Calu3 (cell line): ENCODE measurements at regions not wholly inside any gene's neighbourhood (a gene's known extent, or its start where the extent isn't known, plus 50 kb on each side); places are given as distances from the start of the nearest gene placed in this dataset.

Source experiments
- BruUV-seq: library from RNA; stranded (reverse); fragments of 400-500 nt; replicated peaks from 2 replicates; lab custom pipeline; 2021; lab: Mats Ljungman, UMichigan
- CTCF ChIA-PET: fragments of 300-600 bp; sonication (Branson Sonifier 250); formaldehyde crosslinking; loops from one replicate; lab custom pipeline; 2022; ENCODE audit warnings: antibody characterized with exemption; lab: Charles Lee
- DNase-seq: peaks from one replicate; pipeline ENCODE4 v3.0.0; 2022
- H3K27ac Mint-ChIP-seq: one replicate; pipeline ENCODE4 v1.8.0; 2022; ENCODE audit warnings: mixed read lengths; ENCODE audit not compliant: unreplicated experiment
- H3K27me3 Mint-ChIP-seq: one replicate; pipeline ENCODE4 v1.8.0; 2022; ENCODE audit warnings: mixed read lengths; ENCODE audit not compliant: unreplicated experiment
- H3K36me3 Mint-ChIP-seq: one replicate; pipeline ENCODE4 v1.8.0; 2022; ENCODE audit warnings: mild to moderate bottlenecking, moderate library complexity, mixed read lengths; ENCODE audit not compliant: insufficient read depth, unreplicated experiment
- H3K4me1 Mint-ChIP-seq: one replicate; pipeline ENCODE4 v1.8.0; 2022; ENCODE audit warnings: mild to moderate bottlenecking, low read depth, mixed read lengths; ENCODE audit not compliant: unreplicated experiment
- H3K4me3 Mint-ChIP-seq: one replicate; pipeline ENCODE4 v1.8.0; 2022; ENCODE audit warnings: mild to moderate bottlenecking, low read depth, moderate library complexity, mixed read lengths; ENCODE audit not compliant: unreplicated experiment
- H3K9me3 Mint-ChIP-seq: one replicate; pipeline ENCODE4 v1.8.0; 2022; ENCODE audit warnings: low read depth, mixed read lengths; ENCODE audit not compliant: unreplicated experiment
- intact Hi-C: fragments of 100-400 bp; cut with micrococcal nuclease; formaldehyde crosslinking; loops from one replicate; pipeline ENCODE4 v1.10.0; 2022; ENCODE audit not compliant: unreplicated experiment
- TF ChIP-seq, protein P1 (sequence below): fragments of 200-600 bp; IDR thresholded peaks from one replicate; pipeline ENCODE4 v1.8.0; 2022; ENCODE audit warnings: antibody characterized with exemption; ENCODE audit not compliant: unreplicated experiment

DNA sequence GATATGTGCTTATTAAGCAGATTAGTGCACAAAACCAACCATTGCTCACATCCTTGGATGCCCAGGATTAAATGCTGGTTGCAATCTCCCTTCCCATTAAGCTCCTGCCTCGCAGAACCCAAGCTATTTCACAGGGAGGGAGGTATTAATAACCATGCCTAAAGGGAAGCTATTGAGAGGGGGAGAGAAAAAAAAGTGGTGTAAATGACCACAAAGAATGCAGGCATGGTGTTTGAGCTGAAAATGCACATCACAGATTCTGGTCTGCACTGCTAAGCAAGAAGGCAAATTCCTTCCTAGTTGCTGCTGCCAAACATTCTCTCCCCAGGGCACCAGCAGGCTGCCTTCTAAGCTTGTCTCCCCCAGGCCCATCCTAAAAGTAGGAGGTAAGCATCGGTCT, 92.0 kb upstream of the ISX start:
- CTCF ChIA-PET: no interaction called here
- Mint-ChIP-seq H3K4me3 (no peak overlapping the region), H3K4me1 (no peaks in the 10 kb centered on the region), H3K27me3 (no peaks in the 10 kb centered on the region), H3K9me3 (peaks cover 2% of the 10 kb centered on the region), H3K36me3 (no peaks in the 10 kb centered on the region), H3K27ac (no peak overlapping the region)
- no peak for DNase-seq
- TF ChIP-seq, protein P1, sequence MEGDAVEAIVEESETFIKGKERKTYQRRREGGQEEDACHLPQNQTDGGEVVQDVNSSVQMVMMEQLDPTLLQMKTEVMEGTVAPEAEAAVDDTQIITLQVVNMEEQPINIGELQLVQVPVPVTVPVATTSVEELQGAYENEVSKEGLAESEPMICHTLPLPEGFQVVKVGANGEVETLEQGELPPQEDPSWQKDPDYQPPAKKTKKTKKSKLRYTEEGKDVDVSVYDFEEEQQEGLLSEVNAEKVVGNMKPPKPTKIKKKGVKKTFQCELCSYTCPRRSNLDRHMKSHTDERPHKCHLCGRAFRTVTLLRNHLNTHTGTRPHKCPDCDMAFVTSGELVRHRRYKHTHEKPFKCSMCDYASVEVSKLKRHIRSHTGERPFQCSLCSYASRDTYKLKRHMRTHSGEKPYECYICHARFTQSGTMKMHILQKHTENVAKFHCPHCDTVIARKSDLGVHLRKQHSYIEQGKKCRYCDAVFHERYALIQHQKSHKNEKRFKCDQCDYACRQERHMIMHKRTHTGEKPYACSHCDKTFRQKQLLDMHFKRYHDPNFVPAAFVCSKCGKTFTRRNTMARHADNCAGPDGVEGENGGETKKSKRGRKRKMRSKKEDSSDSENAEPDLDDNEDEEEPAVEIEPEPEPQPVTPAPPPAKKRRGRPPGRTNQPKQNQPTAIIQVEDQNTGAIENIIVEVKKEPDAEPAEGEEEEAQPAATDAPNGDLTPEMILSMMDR: no peak
- intact Hi-C loops: no loop called here
- BruUV-seq: no TSS peak

DNA sequence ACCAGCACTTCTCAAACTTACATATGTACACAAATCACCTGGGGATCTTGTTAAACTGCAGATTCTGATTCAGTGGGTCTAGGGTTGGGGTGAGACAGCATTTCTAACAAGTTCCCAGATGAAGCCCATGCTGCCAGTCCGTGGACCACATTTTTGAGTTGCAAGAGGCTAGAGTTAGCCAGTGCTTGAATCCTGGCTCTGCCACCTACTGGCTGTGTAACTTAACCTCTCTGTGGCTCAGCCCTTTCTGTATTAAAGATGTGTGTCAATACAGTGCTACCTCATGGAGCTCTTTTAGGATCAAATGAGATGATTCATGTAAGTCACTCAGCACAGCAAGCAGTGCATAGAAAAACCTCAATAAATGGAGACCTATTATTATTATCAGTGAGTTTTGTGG, 90.2 kb upstream of the ISX start:
- no TSS peak for BruUV-seq
- Mint-ChIP-seq H3K4me1 (no peaks in the 10 kb centered on the region), H3K4me3 (no peak overlapping the region), H3K27ac (no peak overlapping the region), H3K27me3 (no peaks in the 10 kb centered on the region), H3K36me3 (no peaks in the 10 kb centered on the region), H3K9me3 (peaks cover 2% of the 10 kb centered on the region)
- no peak for DNase-seq
- TF ChIP-seq, protein P1: no peak
- intact Hi-C loops: no loop called here
- CTCF ChIA-PET: interaction anchor here (0.6 to 1.2 kb wide), 4 partner anchors 32 to 1603 kb away, joined by 3 to 6 read pairs (median 4); no protein-coding TSS in a partner anchor

DNA sequence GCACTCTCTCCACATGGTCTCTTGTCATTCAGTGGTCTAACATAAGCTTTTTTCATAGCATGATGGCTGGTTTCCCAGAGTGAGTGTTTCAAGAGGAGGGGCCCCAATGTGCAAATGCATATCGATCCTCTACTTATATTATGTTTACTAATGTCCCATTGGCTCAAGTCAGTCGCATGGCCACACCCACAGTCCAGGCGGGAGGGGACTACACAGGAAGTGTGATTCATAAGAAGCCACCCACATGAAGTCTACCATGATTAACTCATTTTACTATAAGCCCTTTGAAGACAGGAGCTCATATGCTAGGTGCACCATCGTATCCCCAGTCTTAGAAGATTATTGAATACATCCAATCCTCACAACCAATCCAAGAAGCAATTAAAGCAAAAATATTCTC, 89.5 kb upstream of the ISX start:
- H3K27me3 Mint-ChIP-seq: no peaks in the 10 kb centered on the region
- H3K36me3 Mint-ChIP-seq: no peaks in the 10 kb centered on the region
- DNase-seq: no peak
- TF ChIP-seq, protein P1: no peak
- H3K9me3 Mint-ChIP-seq: peaks cover 2% of the 10 kb centered on the region
- H3K4me3 Mint-ChIP-seq: no peak overlapping the region
- CTCF ChIA-PET: interaction anchor here (0.9 kb wide), 1 partner anchor 65 kb away, joined by 5 read pairs; no protein-coding TSS in a partner anchor
- BruUV-seq: no TSS peak
- H3K27ac Mint-ChIP-seq: no peak overlapping the region
- intact Hi-C loops: no loop called here
- H3K4me1 Mint-ChIP-seq: no peaks in the 10 kb centered on the region

DNA sequence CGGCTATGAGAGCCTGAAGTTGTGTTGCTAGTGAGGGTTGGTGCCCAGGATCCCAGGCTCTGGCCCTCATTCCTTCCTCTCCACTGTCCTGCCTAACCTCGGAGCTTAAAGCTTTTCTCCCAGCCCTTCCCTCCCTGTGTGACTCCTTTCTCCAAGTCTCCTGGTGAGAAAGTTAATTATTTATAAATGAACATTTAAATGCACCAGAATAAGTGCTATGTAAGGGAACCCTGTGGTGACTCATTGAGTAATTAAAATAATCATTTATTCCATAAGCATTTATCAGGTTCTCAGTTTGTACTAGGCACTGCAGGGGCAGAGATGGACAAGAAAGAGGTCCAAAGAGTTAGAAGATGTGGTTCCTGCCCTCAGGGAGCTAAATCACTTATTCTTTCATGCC, 89.1 kb upstream of the ISX start:
- TF ChIP-seq, protein P1: no peak
- no peak overlapping the region for H3K27ac Mint-ChIP-seq
- H3K4me1 Mint-ChIP-seq: no peaks in the 10 kb centered on the region
- H3K36me3 Mint-ChIP-seq: no peaks in the 10 kb centered on the region
- intact Hi-C loops: no loop called here
- no peaks in the 10 kb centered on the region for H3K27me3 Mint-ChIP-seq
- H3K9me3 Mint-ChIP-seq: peaks cover 2% of the 10 kb centered on the region
- H3K4me3 Mint-ChIP-seq: no peak overlapping the region
- BruUV-seq: no TSS peak
- no peak for DNase-seq
- CTCF ChIA-PET: no interaction called here
